OCI-LY3 (cell line): ENCODE measurements at regions not wholly inside any gene's neighbourhood (a gene's known extent, or its start where the extent isn't known, plus 50 kb on each side); places are given as distances from the start of the nearest gene placed in this dataset.

ENCODE experiments used
- H2AFZ ChIP-seq: fragments of 200-600, 300-600 bp; shearing (Covaris generic); 2 replicates; pipeline ENCODE4 v1.6.0; 2014; ENCODE audit warnings: antibody characterized with exemption, low read depth, low read length
- H3K27ac ChIP-seq: fragments of 200-600, 300-600 bp; sonication (generic); 2 replicates; pipeline ENCODE4 v1.5.1; 2014; ENCODE audit warnings: mild to moderate bottlenecking, low read length, moderate library complexity, mixed read lengths
- H3K27me3 ChIP-seq: fragments of 200-600, 300-600 bp; sonication (generic); 2 replicates; pipeline ENCODE4 v1.6.1; 2014; ENCODE audit warnings: low read depth, low read length, mixed read lengths
- H3K36me3 ChIP-seq: fragments of 200-600, 300-600 bp; sonication (generic); replicated peaks from 2 replicates; pipeline ENCODE3; 2014; ENCODE audit warnings: low read depth, low read length, mixed read lengths
- H3K4me1 ChIP-seq: fragments of 300-600, 200-600 bp; sonication (generic); 2 replicates; pipeline ENCODE4 v1.6.1; 2014; ENCODE audit warnings: low read length, mixed read lengths
- H3K4me2 ChIP-seq: fragments of 200-600, 300-600 bp; sonication (generic); 2 replicates; pipeline ENCODE4 v1.6.1; 2014; ENCODE audit warnings: low read length, mixed read lengths
- H3K4me3 ChIP-seq: fragments of 300-600, 200-600 bp; sonication (generic); 2 replicates; pipeline ENCODE4 v1.5.1; 2014; ENCODE audit warnings: antibody characterized with exemption, mild to moderate bottlenecking, low read length, moderate library complexity
- H3K79me2 ChIP-seq: fragments of 300-600, 200-600 bp; shearing (Covaris generic); 2 replicates; pipeline ENCODE4 v1.6.1; 2014; ENCODE audit warnings: mild to moderate bottlenecking, low read length, mixed read lengths
- H3K9ac ChIP-seq: fragments of 300-600, 200-600 bp; shearing (Covaris generic); 2 replicates; pipeline ENCODE4 v1.6.0; 2014; ENCODE audit warnings: mild to moderate bottlenecking, low read length, moderate library complexity
- H3K9me3 ChIP-seq: fragments of 200-600, 300-600 bp; shearing (Covaris generic); 2 replicates; pipeline ENCODE4 v1.6.1; 2014; ENCODE audit warnings: low read length, mixed read lengths; ENCODE audit not compliant: insufficient read depth
- H4K20me1 ChIP-seq: fragments of 200-600, 300-600 bp; sonication (generic); 2 replicates; pipeline ENCODE4 v1.6.1; 2016; ENCODE audit warnings: low read length, mixed read lengths; ENCODE audit not compliant: insufficient read depth
- CTCF ChIP-seq: fragments of 200-600, 300-600 bp; sonication (generic); IDR thresholded peaks from 2 replicates; pipeline ENCODE4 v1.5.1; 2014; ENCODE audit warnings: antibody characterized with exemption, low read length, low read depth
- EZH2phosphoT487 ChIP-seq: fragments of 200-600 bp; shearing (Covaris generic); IDR thresholded peaks from 2 replicates; pipeline ENCODE4 v1.6.1; 2018; ENCODE audit warnings: antibody characterized with exemption, mixed run types, low read depth

- Histone ChIP-seq H4K20me1 (no peaks in the 10 kb centered on the region), H3K4me3 (no peak overlapping the region)
- no peak for TF ChIP-seq CTCF
- TF ChIP-seq EZH2phosphoT487, result no peak
Observed at GRCh38 chr7:81433692-81434331, 336.0 kb downstream of the HGF start.

GRCh38 chr7:81433206-81433605 is 336.6 kb downstream of the HGF start:
- H3K27ac ChIP-seq, result no peak overlapping the region
- no peaks in the 10 kb centered on the region for H3K4me1 ChIP-seq
- no peak overlapping the region for H2AFZ ChIP-seq
- H3K36me3 ChIP-seq, result no peaks in the 10 kb centered on the region
- no peak overlapping the region for H3K4me3 ChIP-seq
- H4K20me1 ChIP-seq, result no peaks in the 10 kb centered on the region
- no peaks in the 10 kb centered on the region for H3K9me3 ChIP-seq
- no peaks in the 10 kb centered on the region for H3K27me3 ChIP-seq
- no peak overlapping the region for H3K4me2 ChIP-seq
- H3K79me2 ChIP-seq, result no peaks in the 10 kb centered on the region
- TF ChIP-seq CTCF, result no peak
- no peak for TF ChIP-seq EZH2phosphoT487
- H3K9ac ChIP-seq, result no peak overlapping the region

More at GRCh38 chr7:81433692-81434331, 336.0 kb downstream of the HGF start:
- H2AFZ ChIP-seq, result no peak overlapping the region
- H3K79me2 ChIP-seq, result no peaks in the 10 kb centered on the region
- no peaks in the 10 kb centered on the region for H3K36me3 ChIP-seq
- no peaks in the 10 kb centered on the region for H3K4me1 ChIP-seq
- H3K4me2 ChIP-seq, result no peak overlapping the region
- H3K27ac ChIP-seq, result no peak overlapping the region
- no peak overlapping the region for H3K9ac ChIP-seq
- no peaks in the 10 kb centered on the region for H3K9me3 ChIP-seq
- no peaks in the 10 kb centered on the region for H3K27me3 ChIP-seq

- Histone ChIP-seq H2AFZ (no peak overlapping the region), H3K9me3 (no peaks in the 10 kb centered on the region), H3K27ac (no peak overlapping the region), H3K79me2 (no peaks in the 10 kb centered on the region), H3K9ac (no peak overlapping the region), H3K4me3 (no peak overlapping the region), H3K4me1 (no peaks in the 10 kb centered on the region), H3K27me3 (no peaks in the 10 kb centered on the region), H3K4me2 (no peak overlapping the region), H3K36me3 (no peaks in the 10 kb centered on the region), H4K20me1 (no peaks in the 10 kb centered on the region)
- TF ChIP-seq EZH2phosphoT487 (no peak), CTCF (no peak)
Observed at GRCh38 chr7:81430761-81431160, 339.1 kb downstream of the HGF start.

GRCh38 chr7:81430150-81430549 is 339.7 kb downstream of the HGF start:
- no peaks in the 10 kb centered on the region for H4K20me1 ChIP-seq
- TF ChIP-seq EZH2phosphoT487 (no peak), CTCF (no peak)
- H3K4me3 ChIP-seq, result no peak overlapping the region
- H2AFZ ChIP-seq, result no peak overlapping the region
- no peaks in the 10 kb centered on the region for H3K27me3 ChIP-seq
- H3K9ac ChIP-seq, result no peak overlapping the region
- H3K9me3 ChIP-seq, result no peaks in the 10 kb centered on the region
- no peak overlapping the region for H3K27ac ChIP-seq
- H3K79me2 ChIP-seq, result no peaks in the 10 kb centered on the region
- no peaks in the 10 kb centered on the region for H3K4me1 ChIP-seq
- no peaks in the 10 kb centered on the region for H3K36me3 ChIP-seq
- no peak overlapping the region for H3K4me2 ChIP-seq
